CD4-positive, alpha-beta T cell treated with Interleukin-21 for 1 hour (primary cell): ENCODE measurements at regions not wholly inside any gene's neighbourhood (a gene's known extent, or its start where the extent isn't known, plus 50 kb on each side); places are given as distances from the start of the nearest gene placed in this dataset.
"Not testable (repeated sequence)": the region's sequence is repeated elsewhere in the genome, so short reads cannot be mapped to it uniquely, and the experiment has no call there.

ENCODE experiments used
- DNase-seq: peaks from one replicate; pipeline ENCODE4 v3.0.0-alpha.2; 2020

- DNase-seq = no peak
Observed at GRCh38 chr5:171724468-171725204, 61.0 kb upstream of the SMIM23 start.

- DNase-seq = no peak
Observed at GRCh38 chr5:171725205-171725601, 60.4 kb upstream of the SMIM23 start.

- DNase-seq = not testable (repeated sequence)
Observed at GRCh38 chr5:171726819-171727218, 58.8 kb upstream of the SMIM23 start.

GRCh38 chr5:171728686-171729085, 56.9 kb upstream of the SMIM23 start:
- no peak for DNase-seq
